Vagina (tissue), 2 donors: ENCODE measurements at regions not wholly inside any gene's neighbourhood (a gene's known extent, or its start where the extent isn't known, plus 50 kb on each side); places are given as distances from the start of the nearest gene placed in this dataset.
"Not testable (repeated sequence)": the region's sequence is repeated elsewhere in the genome, so short reads cannot be mapped to it uniquely, and the experiment has no call there.

Experiments
- CTCF ChIP-seq, 3 experiments: fragments of 450-650 bp in 2 of 3; fragments of 200-600 bp in 1 of 3; sonication (generic) in 1 of 3; IDR thresholded peaks; one replicate each; pipeline ENCODE4 v1.5.1; 2017 to 2019; ENCODE audit warnings: antibody characterized with exemption in 3 of 3, mild to moderate bottlenecking in 2 of 3, moderate library complexity in 2 of 3
- POLR2A ChIP-seq, 2 donors: fragments of 450-650 bp; IDR thresholded peaks; one replicate each; pipeline ENCODE4 v1.6.1; 2017; ENCODE audit warnings: antibody characterized with exemption in 2 of 2, mild to moderate bottlenecking in 2 of 2, moderate library complexity in 2 of 2
- POLR2AphosphoS5 ChIP-seq, 2 donors: sonication (generic); formaldehyde crosslinking; IDR thresholded peaks; one replicate each; pipeline ENCODE4 v1.9.0; 2017; ENCODE audit warnings: antibody characterized with exemption in 2 of 2, mild to moderate bottlenecking in 2 of 2, low read depth in 1 of 2; ENCODE audit not compliant: insufficient read depth in 1 of 2

- TF ChIP-seq CTCF (IDR thresholded peaks at IDR 0.05); POLR2AphosphoS5 (IDR thresholded peaks at IDR 0.05; ENCODE audit: insufficient read depth in 1 of 2, low read depth in 1 of 2); POLR2A (IDR thresholded peaks at IDR 0.05): not testable (repeated sequence)
These were observed 189.9 kb downstream of the LMLN start for GRCh38 chr3:198149904-198150303.
